HG03103 (cell line): ENCODE measurements at regions not wholly inside any gene's neighbourhood (a gene's known extent, or its start where the extent isn't known, plus 50 kb on each side); places are given as distances from the start of the nearest gene placed in this dataset.

Experiments used
- ATAC-seq: cut with Tn5 transposase; IDR thresholded peaks from one replicate; pipeline ENCODE4 v1.9.1; 2021; ENCODE audit warnings: low read depth; ENCODE audit not compliant: unreplicated experiment

GRCh38 chr10:58017719-58018367 is 249.9 kb downstream of the IPMK start:
- ATAC-seq = no peak

- no peak for ATAC-seq
Observed at GRCh38 chr10:58016614-58017013, 251.1 kb downstream of the IPMK start.

GRCh38 chr10:58014436-58014835 is 253.3 kb downstream of the IPMK start:
- no peak for ATAC-seq

- no peak for ATAC-seq
Observed at GRCh38 chr10:58013406-58013805, 254.3 kb downstream of the IPMK start.

- no peak for ATAC-seq
Observed at GRCh38 chr10:58010073-58010702, 257.5 kb downstream of the IPMK start.

GRCh38 chr10:58003945-58004344 is 263.7 kb downstream of the IPMK start:
- no peak for ATAC-seq

GRCh38 chr10:58001159-58001558 is 266.5 kb downstream of the IPMK start:
- no peak for ATAC-seq

GRCh38 chr10:57996536-57996935 is 271.2 kb downstream of the IPMK start:
- ATAC-seq = no peak

GRCh38 chr10:57993302-57993701 is 274.4 kb downstream of the IPMK start:
- no peak for ATAC-seq

GRCh38 chr10:57992321-57993077 is 275.2 kb downstream of the IPMK start:
- no peak for ATAC-seq

GRCh38 chr10:57988964-57989363 is 278.7 kb downstream of the IPMK start:
- no peak for ATAC-seq

GRCh38 chr10:57987055-57987721 is 280.5 kb downstream of the IPMK start:
- ATAC-seq = no peak

- no peak for ATAC-seq
Observed at GRCh38 chr10:57986422-57986821, 281.3 kb downstream of the IPMK start.

- ATAC-seq = no peak
Observed at GRCh38 chr10:57983281-57983791, 284.4 kb downstream of the IPMK start.

- no peak for ATAC-seq
Observed at GRCh38 chr10:57982091-57982490, 285.6 kb downstream of the IPMK start.

GRCh38 chr10:57979956-57980355 is 287.7 kb downstream of the IPMK start:
- ATAC-seq = no peak

GRCh38 chr10:57979491-57979890 is 288.2 kb downstream of the IPMK start:
- ATAC-seq = no peak

- ATAC-seq = no peak
Observed at GRCh38 chr10:57977262-57977661, 290.4 kb downstream of the IPMK start.

- no peak for ATAC-seq
Observed at GRCh38 chr10:57973451-57973850, 294.2 kb downstream of the IPMK start.

- no peak for ATAC-seq
Observed at GRCh38 chr10:57972783-57973182, 294.9 kb downstream of the IPMK start.
